Astrocyte (in vitro differentiated cells and primary cell): ENCODE measurements at regions not wholly inside any gene's neighbourhood (a gene's known extent, or its start where the extent isn't known, plus 50 kb on each side); places are given as distances from the start of the nearest gene placed in this dataset.
"Not testable (repeated sequence)": the region's sequence is repeated elsewhere in the genome, so short reads cannot be mapped to it uniquely, and the experiment has no call there.

Experiments
- DNase-seq: peaks from one replicate; pipeline ENCODE4 v3.0.0-alpha.2; 2010; ENCODE audit warnings: low read depth
- FAIRE-seq: peaks from 2 replicates; lab custom pipeline; 2011; peaks lifted over from hg19 to GRCh38; lab: Jason Lieb, UNC
- H2AFZ ChIP-seq: 2 replicates; pipeline ENCODE4 v1.6.0; 2012; ENCODE audit warnings: low read depth, low read length, inconsistent platforms
- H3K27ac ChIP-seq: 2 replicates; pipeline ENCODE4 v1.5.1; 2011; ENCODE audit warnings: low read depth, low read length, inconsistent platforms
- H3K27me3 ChIP-seq: 2 replicates; pipeline ENCODE4 v1.6.0; 2011; ENCODE audit warnings: low read length, inconsistent platforms; ENCODE audit not compliant: insufficient read depth
- H3K36me3 ChIP-seq: 2 replicates; pipeline ENCODE4 v1.5.1; 2011; ENCODE audit warnings: low read length, inconsistent platforms; ENCODE audit not compliant: insufficient read depth
- H3K4me1 ChIP-seq: 2 replicates; pipeline ENCODE4 v1.5.1; 2011; ENCODE audit warnings: low read length, inconsistent platforms; ENCODE audit not compliant: insufficient read depth
- H3K4me2 ChIP-seq: 2 replicates; pipeline ENCODE4 v1.6.0; 2012; ENCODE audit warnings: low read length, inconsistent platforms
- H3K4me3 ChIP-seq: 2 replicates; pipeline ENCODE4 v1.5.1; 2011; ENCODE audit warnings: low read depth, mild to moderate bottlenecking, low read length, inconsistent platforms; ENCODE audit not compliant: insufficient read depth
- H3K79me2 ChIP-seq: 2 replicates; pipeline ENCODE4 v1.6.0; 2012; ENCODE audit warnings: mild to moderate bottlenecking, low read length, inconsistent platforms; ENCODE audit not compliant: insufficient read depth
- H3K9ac ChIP-seq: 2 replicates; pipeline ENCODE4 v1.6.0; 2012; ENCODE audit warnings: mild to moderate bottlenecking, low read length, inconsistent platforms
- H3K9me3 ChIP-seq: 2 replicates; pipeline ENCODE4 v1.5.1; 2012; ENCODE audit warnings: low read depth, mild to moderate bottlenecking, low read length, inconsistent platforms; ENCODE audit not compliant: insufficient read depth
- H4K20me1 ChIP-seq: 2 replicates; pipeline ENCODE4 v1.6.0; 2012; ENCODE audit warnings: low read length, inconsistent platforms; ENCODE audit not compliant: insufficient read depth
- H3K27ac Mint-ChIP-seq: one replicate; pipeline ENCODE4 v1.8.0; 2021; ENCODE audit warnings: mild to moderate bottlenecking, mixed read lengths; ENCODE audit not compliant: unreplicated experiment
- H3K27me3 Mint-ChIP-seq: one replicate; pipeline ENCODE4 v1.8.0; 2021; ENCODE audit warnings: low read depth, mixed read lengths; ENCODE audit not compliant: unreplicated experiment
- H3K36me3 Mint-ChIP-seq: one replicate; pipeline ENCODE4 v1.8.0; 2021; ENCODE audit warnings: low read depth, mixed read lengths; ENCODE audit not compliant: unreplicated experiment
- H3K4me1 Mint-ChIP-seq: one replicate; pipeline ENCODE4 v1.8.0; 2021; ENCODE audit warnings: low read depth, mixed read lengths; ENCODE audit not compliant: unreplicated experiment
- H3K4me3 Mint-ChIP-seq: one replicate; pipeline ENCODE4 v1.8.0; 2021; ENCODE audit warnings: mild to moderate bottlenecking, moderate library complexity, mixed read lengths; ENCODE audit not compliant: unreplicated experiment
- H3K9me3 Mint-ChIP-seq: one replicate; pipeline ENCODE4 v1.8.0; 2021; ENCODE audit warnings: mild to moderate bottlenecking, mixed read lengths; ENCODE audit not compliant: unreplicated experiment
- EZH2 ChIP-seq: IDR thresholded peaks from 2 replicates; pipeline ENCODE4 v1.6.1; 2012; ENCODE audit warnings: mild to moderate bottlenecking, low read length, inconsistent platforms; ENCODE audit not compliant: insufficient read depth
- TF ChIP-seq, protein P1 (sequence below): IDR thresholded peaks from 2 replicates; pipeline ENCODE4 v1.5.1; 2011; ENCODE audit warnings: low read depth, mild to moderate bottlenecking, inconsistent platforms, low read length, moderate library complexity; ENCODE audit not compliant: insufficient read depth

- Histone ChIP-seq H3K9me3 (peaks cover 7% of the 10 kb centered on the region), H3K79me2 (no peaks in the 10 kb centered on the region), H3K36me3 (no peaks in the 10 kb centered on the region), H2AFZ (no peak overlapping the region), H3K4me2 (no peak overlapping the region), H4K20me1 (no peaks in the 10 kb centered on the region), H3K4me3 (no peak overlapping the region), H3K27me3 (no peaks in the 10 kb centered on the region), H3K9ac (no peak overlapping the region), H3K4me1 (no peaks in the 10 kb centered on the region), H3K27ac (no peak overlapping the region)
- Mint-ChIP-seq H3K36me3 (no peaks in the 10 kb centered on the region), H3K9me3 (peaks cover 21% of the 10 kb centered on the region), H3K27ac (no peak overlapping the region), H3K27me3 (no peaks in the 10 kb centered on the region), H3K4me1 (no peaks in the 10 kb centered on the region), H3K4me3 (no peak overlapping the region)
- TF ChIP-seq EZH2: no peak
- TF ChIP-seq, protein P1, sequence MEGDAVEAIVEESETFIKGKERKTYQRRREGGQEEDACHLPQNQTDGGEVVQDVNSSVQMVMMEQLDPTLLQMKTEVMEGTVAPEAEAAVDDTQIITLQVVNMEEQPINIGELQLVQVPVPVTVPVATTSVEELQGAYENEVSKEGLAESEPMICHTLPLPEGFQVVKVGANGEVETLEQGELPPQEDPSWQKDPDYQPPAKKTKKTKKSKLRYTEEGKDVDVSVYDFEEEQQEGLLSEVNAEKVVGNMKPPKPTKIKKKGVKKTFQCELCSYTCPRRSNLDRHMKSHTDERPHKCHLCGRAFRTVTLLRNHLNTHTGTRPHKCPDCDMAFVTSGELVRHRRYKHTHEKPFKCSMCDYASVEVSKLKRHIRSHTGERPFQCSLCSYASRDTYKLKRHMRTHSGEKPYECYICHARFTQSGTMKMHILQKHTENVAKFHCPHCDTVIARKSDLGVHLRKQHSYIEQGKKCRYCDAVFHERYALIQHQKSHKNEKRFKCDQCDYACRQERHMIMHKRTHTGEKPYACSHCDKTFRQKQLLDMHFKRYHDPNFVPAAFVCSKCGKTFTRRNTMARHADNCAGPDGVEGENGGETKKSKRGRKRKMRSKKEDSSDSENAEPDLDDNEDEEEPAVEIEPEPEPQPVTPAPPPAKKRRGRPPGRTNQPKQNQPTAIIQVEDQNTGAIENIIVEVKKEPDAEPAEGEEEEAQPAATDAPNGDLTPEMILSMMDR: no peak
- FAIRE-seq (no peak), DNase-seq (peak; percentile 39)
Observed at GRCh38 chr7:149704507-149704906, 68.9 kb downstream of the ZNF467 start.

GRCh38 chr7:149703044-149703650, 70.2 kb downstream of the ZNF467 start:
- Histone ChIP-seq H4K20me1 (no peaks in the 10 kb centered on the region), H3K36me3 (no peaks in the 10 kb centered on the region), H3K79me2 (no peaks in the 10 kb centered on the region), H3K4me2 (no peak overlapping the region), H2AFZ (no peak overlapping the region), H3K9me3 (peaks cover 4% of the 10 kb centered on the region), H3K27me3 (no peaks in the 10 kb centered on the region), H3K4me3 (no peak overlapping the region), H3K9ac (no peak overlapping the region), H3K27ac (no peak overlapping the region), H3K4me1 (no peaks in the 10 kb centered on the region)
- DNase-seq (no peak), FAIRE-seq (no peak)
- Mint-ChIP-seq H3K9me3 (peaks cover 18% of the 10 kb centered on the region), H3K4me1 (no peaks in the 10 kb centered on the region), H3K27ac (no peak overlapping the region), H3K36me3 (no peaks in the 10 kb centered on the region), H3K4me3 (no peak overlapping the region), H3K27me3 (no peaks in the 10 kb centered on the region)
- TF ChIP-seq, protein P1: no peak
- TF ChIP-seq EZH2: no peak

- Histone ChIP-seq H2AFZ (no peak overlapping the region), H3K27ac (no peak overlapping the region), H3K36me3 (no peaks in the 10 kb centered on the region), H3K9me3 (peaks cover 4% of the 10 kb centered on the region), H3K27me3 (no peaks in the 10 kb centered on the region), H3K4me3 (no peak overlapping the region), H3K79me2 (no peaks in the 10 kb centered on the region), H3K9ac (no peak overlapping the region), H3K4me1 (no peaks in the 10 kb centered on the region), H3K4me2 (no peak overlapping the region), H4K20me1 (no peaks in the 10 kb centered on the region)
- TF ChIP-seq, protein P1: no peak
- TF ChIP-seq EZH2: no peak
- Mint-ChIP-seq H3K4me1 (no peaks in the 10 kb centered on the region), H3K4me3 (no peak overlapping the region), H3K9me3 (peaks cover 22% of the 10 kb centered on the region), H3K36me3 (no peaks in the 10 kb centered on the region), H3K27ac (no peak overlapping the region), H3K27me3 (peaks cover 2% of the 10 kb centered on the region)
- FAIRE-seq (no peak), DNase-seq (no peak)
Observed at GRCh38 chr7:149701495-149702240, 71.7 kb downstream of the ZNF467 start.

DNA sequence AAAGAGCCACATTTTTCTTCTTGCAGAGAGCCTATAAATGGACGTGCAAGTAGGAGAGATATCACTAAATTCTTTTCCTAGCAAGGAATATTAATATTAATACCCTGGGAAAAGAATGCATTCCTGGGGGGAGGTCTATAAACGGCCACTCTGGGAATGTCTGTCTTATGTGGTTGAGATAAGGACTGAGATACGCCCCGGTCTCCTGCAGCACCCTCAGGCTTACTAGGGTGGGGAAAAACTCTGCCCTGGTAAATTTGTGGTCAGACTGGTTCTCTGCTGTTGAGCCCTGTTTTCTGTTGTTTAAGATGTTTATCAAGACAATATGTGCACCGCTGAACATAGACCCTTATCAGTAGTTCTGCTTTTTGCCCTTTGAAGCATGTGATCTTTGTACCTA, 75.6 kb downstream of the ZNF467 start:
- not testable (repeated sequence) for H3K4me3 ChIP-seq, H3K9me3 ChIP-seq, H3K27ac Mint-ChIP-seq, H3K36me3 Mint-ChIP-seq, H3K4me2 ChIP-seq, H3K27me3 ChIP-seq, FAIRE-seq, H3K9ac ChIP-seq, H3K4me3 Mint-ChIP-seq, H3K27me3 Mint-ChIP-seq, DNase-seq, H3K4me1 ChIP-seq, H3K4me1 Mint-ChIP-seq, H2AFZ ChIP-seq, H3K27ac ChIP-seq, H3K36me3 ChIP-seq, H3K79me2 ChIP-seq, H4K20me1 ChIP-seq
- peaks cover 17% of the 10 kb centered on the region for H3K9me3 Mint-ChIP-seq
